ENCODE measurements at regions not wholly inside any gene's neighbourhood (a gene's known extent, or its start where the extent isn't known, plus 50 kb on each side); places are given as distances from the start of the nearest gene placed in this dataset.

DNA sequence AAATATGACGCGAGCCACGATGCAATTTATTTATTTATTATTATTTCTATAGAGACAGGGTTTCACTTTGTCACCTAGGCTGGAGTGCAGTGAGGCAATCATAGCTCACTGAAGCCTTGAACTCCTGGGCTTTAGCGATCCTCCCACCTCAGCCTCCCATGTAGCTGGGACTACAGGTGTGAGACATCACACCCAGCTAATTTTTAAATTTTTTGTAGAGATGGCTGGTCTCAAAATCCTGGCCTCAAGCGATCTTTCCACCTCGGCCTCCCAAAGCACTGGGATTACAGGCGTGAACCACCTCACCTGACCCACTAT, 63.6 kb downstream of the IRF2BP2 start:
- TF ChIP-seq, protein P1, sequence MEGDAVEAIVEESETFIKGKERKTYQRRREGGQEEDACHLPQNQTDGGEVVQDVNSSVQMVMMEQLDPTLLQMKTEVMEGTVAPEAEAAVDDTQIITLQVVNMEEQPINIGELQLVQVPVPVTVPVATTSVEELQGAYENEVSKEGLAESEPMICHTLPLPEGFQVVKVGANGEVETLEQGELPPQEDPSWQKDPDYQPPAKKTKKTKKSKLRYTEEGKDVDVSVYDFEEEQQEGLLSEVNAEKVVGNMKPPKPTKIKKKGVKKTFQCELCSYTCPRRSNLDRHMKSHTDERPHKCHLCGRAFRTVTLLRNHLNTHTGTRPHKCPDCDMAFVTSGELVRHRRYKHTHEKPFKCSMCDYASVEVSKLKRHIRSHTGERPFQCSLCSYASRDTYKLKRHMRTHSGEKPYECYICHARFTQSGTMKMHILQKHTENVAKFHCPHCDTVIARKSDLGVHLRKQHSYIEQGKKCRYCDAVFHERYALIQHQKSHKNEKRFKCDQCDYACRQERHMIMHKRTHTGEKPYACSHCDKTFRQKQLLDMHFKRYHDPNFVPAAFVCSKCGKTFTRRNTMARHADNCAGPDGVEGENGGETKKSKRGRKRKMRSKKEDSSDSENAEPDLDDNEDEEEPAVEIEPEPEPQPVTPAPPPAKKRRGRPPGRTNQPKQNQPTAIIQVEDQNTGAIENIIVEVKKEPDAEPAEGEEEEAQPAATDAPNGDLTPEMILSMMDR (IDR thresholded peaks at IDR 0.05): no peak
- no peak for TF ChIP-seq EZH2 (IDR thresholded peaks at IDR 0.05; ENCODE audit: borderline replicate concordance, insufficient read depth, low read depth, low read length, poor library complexity, severe bottlenecking)
